SU-DHL-6 (cell line): ENCODE measurements at regions not wholly inside any gene's neighbourhood (a gene's known extent, or its start where the extent isn't known, plus 50 kb on each side); places are given as distances from the start of the nearest gene placed in this dataset.

Experiments used
- H2AFZ ChIP-seq: fragments of 200-600 bp; sonication (generic); 2 replicates; pipeline ENCODE4 v1.6.1; 2014; ENCODE audit warnings: low read depth, mild to moderate bottlenecking, moderate library complexity, mixed read lengths, antibody characterized with exemption, low read length; ENCODE audit not compliant: severe bottlenecking
- H3F3A ChIP-seq: fragments of 200-600 bp; shearing (Covaris generic); 2 replicates; pipeline ENCODE4 v1.6.0; 2016; ENCODE audit warnings: antibody characterized with exemption, mild to moderate bottlenecking; ENCODE audit not compliant: insufficient read depth
- H3K27ac ChIP-seq: fragments of 200-600 bp; sonication (generic); 2 replicates; pipeline ENCODE4 v1.5.1; 2016; ENCODE audit warnings: low read depth, mild to moderate bottlenecking, low read length, moderate library complexity, mixed read lengths
- H3K27me3 ChIP-seq: fragments of 200-600 bp; sonication (generic), shearing (Covaris generic); 2 replicates; pipeline ENCODE4 v1.6.0; 2014; ENCODE audit warnings: mild to moderate bottlenecking, low read length
- H3K36me3 ChIP-seq: fragments of 200-600 bp; sonication (generic); 2 replicates; pipeline ENCODE4 v1.6.1; 2014; ENCODE audit warnings: mild to moderate bottlenecking, low read length, mixed read lengths
- H3K4me2 ChIP-seq: fragments of 300-600, 200-600 bp; shearing (Covaris generic), sonication (generic); 2 replicates; pipeline ENCODE4 v1.6.0; 2014; ENCODE audit warnings: low read length, low read depth, mild to moderate bottlenecking; ENCODE audit not compliant: poor library complexity, severe bottlenecking
- H3K4me3 ChIP-seq: fragments of 200-600 bp; sonication (generic); 2 replicates; pipeline ENCODE4 v1.5.1; 2014; ENCODE audit warnings: antibody characterized with exemption, low read length, mild to moderate bottlenecking, mixed read lengths; ENCODE audit not compliant: insufficient read depth, poor library complexity, severe bottlenecking
- H3K79me2 ChIP-seq: fragments of 200-600 bp; sonication (generic); 2 replicates; pipeline ENCODE4 v1.6.1; 2014; ENCODE audit warnings: mild to moderate bottlenecking, low read length, moderate library complexity; ENCODE audit not compliant: insufficient read depth
- H3K9ac ChIP-seq: fragments of 200-600 bp; sonication (generic); 2 replicates; pipeline ENCODE4 v1.7.0; 2014; ENCODE audit warnings: mild to moderate bottlenecking, low read length
- H3K9me2 ChIP-seq: fragments of 200-600 bp; sonication (generic); replicated peaks from 2 replicates; pipeline ENCODE4 v1.6.1; 2014; ENCODE audit warnings: low read length; ENCODE audit not compliant: insufficient read depth
- H3K9me3 ChIP-seq: fragments of 200-600 bp; sonication (generic); 2 replicates; pipeline ENCODE4 v1.6.1; 2014; ENCODE audit warnings: low read length, mixed read lengths; ENCODE audit not compliant: insufficient read depth
- H4K20me1 ChIP-seq: fragments of 200-600 bp; sonication (generic); 2 replicates; pipeline ENCODE4 v1.6.1; 2014; ENCODE audit warnings: low read depth, mild to moderate bottlenecking, antibody characterized with exemption, low read length, moderate library complexity, mixed read lengths
- EZH2phosphoT487 ChIP-seq: fragments of 200-600 bp; sonication (generic), shearing (Covaris generic); conservative IDR thresholded peaks from 2 replicates; pipeline ENCODE4 v1.6.1; 2018; ENCODE audit warnings: mild to moderate bottlenecking, antibody characterized with exemption, low read length, moderate library complexity, mixed read lengths
- TF ChIP-seq, protein P1 (sequence below): fragments of 200-600 bp; sonication (generic); IDR thresholded peaks from one replicate; pipeline ENCODE4 v1.5.1; 2017; ENCODE audit warnings: antibody characterized with exemption, mild to moderate bottlenecking, low read length, moderate library complexity; ENCODE audit not compliant: insufficient read depth, poor library complexity, severe bottlenecking

DNA sequence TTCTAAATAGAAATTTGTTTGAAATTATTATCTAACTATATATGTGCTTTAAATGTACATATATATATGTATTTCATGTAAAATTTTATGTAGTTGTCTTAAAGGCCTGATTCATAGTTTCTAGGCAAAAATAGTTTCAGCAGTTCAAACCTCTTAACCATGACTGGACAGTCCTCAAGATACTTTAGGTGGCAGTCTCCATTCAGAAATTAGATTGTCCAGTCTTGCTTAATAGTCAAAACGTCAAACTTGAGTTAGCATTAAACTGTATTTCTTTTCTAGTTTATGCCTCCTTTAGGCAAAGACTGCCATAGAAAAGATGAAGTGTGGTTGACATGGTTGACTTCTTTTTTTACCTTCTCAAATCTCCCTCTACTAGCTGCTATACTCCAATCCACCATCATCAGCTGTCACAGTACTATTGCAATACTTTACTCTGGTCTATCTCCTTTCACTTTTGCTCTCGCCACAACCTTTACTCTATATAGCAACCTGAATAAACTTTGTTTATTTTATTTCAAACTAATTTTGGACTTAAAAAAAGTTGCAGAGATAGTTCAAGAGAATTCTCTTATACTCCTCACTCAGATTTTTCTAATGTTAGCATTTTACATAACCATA is 395.6 kb upstream of the DIPK2B start:
- Histone ChIP-seq H3K4me2 (no peak overlapping the region), H3K79me2 (no peaks in the 10 kb centered on the region), H3K4me3 (no peak overlapping the region), H3K9me2 (no peaks in the 10 kb centered on the region), H3K9me3 (no peaks in the 10 kb centered on the region), H4K20me1 (no peaks in the 10 kb centered on the region), H3K27ac (no peak overlapping the region), H2AFZ (no peak overlapping the region), H3K9ac (no peak overlapping the region), H3K36me3 (no peaks in the 10 kb centered on the region), H3F3A (no peaks in the 10 kb centered on the region), H3K27me3 (no peaks in the 10 kb centered on the region)
- TF ChIP-seq, protein P1, sequence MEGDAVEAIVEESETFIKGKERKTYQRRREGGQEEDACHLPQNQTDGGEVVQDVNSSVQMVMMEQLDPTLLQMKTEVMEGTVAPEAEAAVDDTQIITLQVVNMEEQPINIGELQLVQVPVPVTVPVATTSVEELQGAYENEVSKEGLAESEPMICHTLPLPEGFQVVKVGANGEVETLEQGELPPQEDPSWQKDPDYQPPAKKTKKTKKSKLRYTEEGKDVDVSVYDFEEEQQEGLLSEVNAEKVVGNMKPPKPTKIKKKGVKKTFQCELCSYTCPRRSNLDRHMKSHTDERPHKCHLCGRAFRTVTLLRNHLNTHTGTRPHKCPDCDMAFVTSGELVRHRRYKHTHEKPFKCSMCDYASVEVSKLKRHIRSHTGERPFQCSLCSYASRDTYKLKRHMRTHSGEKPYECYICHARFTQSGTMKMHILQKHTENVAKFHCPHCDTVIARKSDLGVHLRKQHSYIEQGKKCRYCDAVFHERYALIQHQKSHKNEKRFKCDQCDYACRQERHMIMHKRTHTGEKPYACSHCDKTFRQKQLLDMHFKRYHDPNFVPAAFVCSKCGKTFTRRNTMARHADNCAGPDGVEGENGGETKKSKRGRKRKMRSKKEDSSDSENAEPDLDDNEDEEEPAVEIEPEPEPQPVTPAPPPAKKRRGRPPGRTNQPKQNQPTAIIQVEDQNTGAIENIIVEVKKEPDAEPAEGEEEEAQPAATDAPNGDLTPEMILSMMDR, result no peak
- TF ChIP-seq EZH2phosphoT487, result no peak

DNA sequence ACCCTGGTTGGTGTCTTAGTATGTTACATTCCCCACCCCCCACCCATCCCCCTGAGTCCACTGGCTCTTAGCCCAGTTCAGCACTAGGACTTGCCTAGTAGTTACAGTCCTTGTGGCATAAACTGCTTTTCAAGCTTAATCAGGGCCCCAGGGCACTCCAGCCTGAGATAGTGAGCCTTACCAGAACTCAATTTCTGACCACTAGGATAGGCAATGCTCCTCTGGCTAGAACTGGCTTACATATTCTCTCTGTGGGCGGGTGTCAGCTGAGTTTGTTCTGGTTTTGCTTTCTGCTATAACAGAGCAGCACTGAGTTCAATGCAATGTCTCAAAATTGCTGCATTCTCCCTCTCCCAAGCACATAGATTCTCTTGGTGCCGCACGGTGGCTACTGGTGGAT is 391.4 kb upstream of the DIPK2B start:
- H2AFZ ChIP-seq, result no peak overlapping the region
- TF ChIP-seq, protein P1, result no peak
- no peak for TF ChIP-seq EZH2phosphoT487
- H3K9ac ChIP-seq, result no peak overlapping the region
- no peaks in the 10 kb centered on the region for H3K79me2 ChIP-seq
- H3K27me3 ChIP-seq, result no peaks in the 10 kb centered on the region
- H3K9me2 ChIP-seq, result no peaks in the 10 kb centered on the region
- no peak overlapping the region for H3K4me3 ChIP-seq
- no peaks in the 10 kb centered on the region for H3K9me3 ChIP-seq
- no peaks in the 10 kb centered on the region for H3K36me3 ChIP-seq
- H3K4me2 ChIP-seq, result no peak overlapping the region
- no peaks in the 10 kb centered on the region for H4K20me1 ChIP-seq
- H3F3A ChIP-seq, result no peaks in the 10 kb centered on the region
- H3K27ac ChIP-seq, result no peak overlapping the region

DNA sequence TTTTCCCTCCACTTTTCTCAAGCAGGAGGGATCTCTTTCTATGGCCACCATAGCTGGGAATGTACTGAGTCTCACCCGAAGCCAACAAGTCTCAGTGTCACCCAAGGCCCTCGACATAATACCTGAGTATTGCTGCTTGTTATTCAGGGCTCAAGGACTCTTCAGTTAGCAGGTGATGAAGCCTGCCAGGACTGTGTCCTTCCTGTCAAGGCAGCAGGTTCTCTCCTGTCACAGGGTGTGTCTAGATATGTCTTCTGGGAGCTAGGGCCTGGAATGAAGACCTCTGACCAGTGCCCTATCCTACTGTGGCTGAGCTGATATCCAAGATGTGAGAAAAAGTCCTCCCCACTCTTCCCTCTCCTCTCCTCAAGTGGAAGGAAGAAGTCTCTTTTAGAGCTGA is 391.0 kb upstream of the DIPK2B start:
- H3K27me3 ChIP-seq, result no peaks in the 10 kb centered on the region
- no peaks in the 10 kb centered on the region for H3K9me3 ChIP-seq
- no peak overlapping the region for H3K27ac ChIP-seq
- no peak overlapping the region for H3K4me2 ChIP-seq
- H3K36me3 ChIP-seq, result no peaks in the 10 kb centered on the region
- no peak overlapping the region for H2AFZ ChIP-seq
- H3K9ac ChIP-seq, result no peak overlapping the region
- H4K20me1 ChIP-seq, result no peaks in the 10 kb centered on the region
- no peaks in the 10 kb centered on the region for H3K9me2 ChIP-seq
- H3K4me3 ChIP-seq, result no peak overlapping the region
- H3K79me2 ChIP-seq, result no peaks in the 10 kb centered on the region
- no peaks in the 10 kb centered on the region for H3F3A ChIP-seq
- TF ChIP-seq EZH2phosphoT487, result no peak
- TF ChIP-seq, protein P1, result no peak
